HepG2 (cell line): ENCODE measurements at regions not wholly inside any gene's neighbourhood (a gene's known extent, or its start where the extent isn't known, plus 50 kb on each side); places are given as distances from the start of the nearest gene placed in this dataset.

Source experiments
- ATAC-seq: fragments of 200-7000 bp; cut with Tn5 transposase; 3 replicates; pipeline ENCODE4 v1.9.1; 2020; ENCODE audit warnings: mild to moderate bottlenecking, moderate library complexity
- BruUV-seq: library from RNA; stranded (reverse); fragments of 400-500 nt; replicated peaks from 2 replicates; lab custom pipeline; 2021; lab: Mats Ljungman, UMichigan
- CTCF ChIA-PET: fragments of 300-600 bp; formaldehyde crosslinking; extraction: SDS; loops from one replicate; lab custom pipeline; 2021; ENCODE audit warnings: low total read pairs, inconsistent platforms, low intra/inter-chr PET ratio; lab: Yijun Ruan, JAX
- POLR2A ChIA-PET: fragments of 350-600 bp; sonication (Branson Sonifier 250); formaldehyde crosslinking; loops from one replicate; lab custom pipeline; 2020; ENCODE audit warnings: antibody characterized with exemption, inconsistent platforms; lab: Yijun Ruan, JAX
- DNase-seq: peaks from one replicate; pipeline ENCODE4 v3.0.0-alpha.2; 2015; ENCODE audit warnings: low spot score
- FAIRE-seq: peaks from 3 replicates; lab custom pipeline; 2011; peaks lifted over from hg19 to GRCh38; lab: Jason Lieb, UNC
- H2AFZ ChIP-seq: one replicate; pipeline ENCODE4 v1.6.1; 2011; ENCODE audit warnings: low read length, inconsistent platforms
- H3K27ac ChIP-seq: fragments of 300-600 bp; 3 replicates; pipeline ENCODE4 v1.8.0; 2011; ENCODE audit warnings: mixed run types, mild to moderate bottlenecking, mixed read lengths, low read length, inconsistent platforms; ENCODE audit not compliant: insufficient read depth; ENCODE audit errors: extremely low read length
- H3K27me3 ChIP-seq, 2 experiments: fragments of 200-600 bp in 1 of 2; 2 replicates in 1 of 2; 3 replicates in 1 of 2; pipeline versions ENCODE4 v1.6.0 to v1.8.0; 2011; ENCODE audit warnings: low read length in 2 of 2, mild to moderate bottlenecking in 2 of 2, moderate library complexity in 2 of 2, inconsistent platforms in 1 of 2; ENCODE audit not compliant: insufficient read depth in 2 of 2, control insufficient read depth in 1 of 2
- H3K36me3 ChIP-seq, 2 experiments: fragments of 200-600 bp in 1 of 2; replicated peaks in 1 of 2; 2 replicates in 1 of 2; 3 replicates in 1 of 2; pipeline versions ENCODE4 v1.5.1 to v1.8.0; 2011; ENCODE audit warnings: low read length in 2 of 2, inconsistent platforms in 1 of 2; ENCODE audit not compliant: insufficient read depth in 2 of 2, control insufficient read depth in 1 of 2
- H3K4me1 ChIP-seq: 2 replicates; pipeline ENCODE4 v1.5.1; 2012; ENCODE audit warnings: low read length, inconsistent platforms; ENCODE audit not compliant: insufficient read depth
- H3K4me2 ChIP-seq: 2 replicates; pipeline ENCODE4 v1.6.0; 2011; ENCODE audit warnings: low read depth, low read length, inconsistent platforms
- H3K4me3 ChIP-seq, 3 experiments: fragments of 200-600 bp in 1 of 3; sonication (generic), shearing (Covaris generic) in 1 of 3; replicated peaks in 1 of 3; 2 replicates each; pipeline ENCODE4 v1.5.1; 2011 to 2016; ENCODE audit warnings: low read length in 3 of 3, inconsistent platforms in 2 of 3, low read depth in 2 of 3, mild to moderate bottlenecking in 2 of 3, control low read depth in 1 of 3, mixed read lengths in 1 of 3; ENCODE audit not compliant: insufficient read depth in 1 of 3
- H3K79me2 ChIP-seq: one replicate; pipeline ENCODE4 v1.6.1; 2011; ENCODE audit warnings: low read length, inconsistent platforms; ENCODE audit not compliant: insufficient read depth
- H3K9ac ChIP-seq: 2 replicates; pipeline ENCODE4 v1.6.0; 2011; ENCODE audit warnings: mild to moderate bottlenecking, low read depth, low read length, inconsistent platforms; ENCODE audit not compliant: insufficient read depth
- H3K9me3 ChIP-seq: 2 replicates; pipeline ENCODE4 v1.5.1; 2012; ENCODE audit warnings: mild to moderate bottlenecking, low read length
- H4K20me1 ChIP-seq: 2 replicates; pipeline ENCODE4 v1.6.0; 2011; ENCODE audit warnings: inconsistent platforms, mild to moderate bottlenecking, low read length, moderate library complexity; ENCODE audit not compliant: insufficient read depth
- POGK ChIP-seq: sonication (generic); formaldehyde crosslinking; conservative IDR thresholded peaks from 2 replicates; pipeline ENCODE4 v1.8.0; 2022; ENCODE audit warnings: mild to moderate bottlenecking, moderate library complexity, missing genetic modification reagents
- RFXANK ChIP-seq: IDR thresholded peaks from 2 replicates; pipeline ENCODE4 v1.6.1; 2016
- ZNF251 ChIP-seq: sonication (generic); formaldehyde crosslinking; IDR thresholded peaks from 2 replicates; pipeline ENCODE4 v1.9.0; 2021; ENCODE audit warnings: mild to moderate bottlenecking, missing genetic modification reagents
- ZNF281 ChIP-seq: sonication (generic); formaldehyde crosslinking; IDR thresholded peaks from 2 replicates; pipeline ENCODE4 v1.4.0; 2020; ENCODE audit warnings: missing genetic modification reagents, borderline replicate concordance
- ZSCAN20 ChIP-seq: sonication (generic); formaldehyde crosslinking; IDR thresholded peaks from 2 replicates; pipeline ENCODE4 v1.4.0; 2020; ENCODE audit warnings: missing genetic modification reagents, mild to moderate bottlenecking, borderline replicate concordance
- WGBS: methylation state at CpG from one replicate; pipeline ENCODE4 v1.1.6; 2017; ENCODE audit warnings: low lambda C conversion rate; 5-methylcytosine and 5-hydroxymethylcytosine counted together
- in situ Hi-C: cut with HindIII; loops from 2 replicates; pipeline ENCODE4 v1.10.0; 2017; ENCODE audit warnings: low pct_unique_long_range_greater_than_20kb; ENCODE audit not compliant: extremely low pct_ligation_motif_present
- intact Hi-C: fragments of 100-400 bp; cut with micrococcal nuclease; formaldehyde crosslinking; loops from one replicate; pipeline ENCODE4 v1.10.0; 2022; ENCODE audit not compliant: unreplicated experiment

- Histone ChIP-seq H3K79me2 (no peaks in the 10 kb centered on the region), H3K4me2 (no peak overlapping the region)
- no peak for FAIRE-seq
- CTCF ChIA-PET: no interaction called here
- no peak for TF ChIP-seq RFXANK (CRISPR knock-in tag)
- no peak for TF ChIP-seq POGK (CRISPR knock-in tag)
- TF ChIP-seq, all 625 proteins: peak for 0
- ATAC-seq (no peak), DNase-seq (no peak)
- H3K36me3 ChIP-seq: no peaks in the 10 kb centered on the region
- H3K9ac ChIP-seq: no peak overlapping the region
- in situ Hi-C loops: no loop called here
- no peaks in the 10 kb centered on the region for H3K9me3 ChIP-seq
- H4K20me1 ChIP-seq: no peaks in the 10 kb centered on the region
- peaks cover 25% of the 10 kb centered on the region for H3K4me1 ChIP-seq
- H3K27ac ChIP-seq: no peak overlapping the region
- no peaks in the 10 kb centered on the region for H3K27me3 ChIP-seq
- WGBS: 25% methylated on average over 7 of the region's 7 CpGs
- H2AFZ ChIP-seq: no peak overlapping the region
- intact Hi-C loops: no loop called here
- BruUV-seq: no TSS peak
- POLR2A ChIA-PET: no interaction called here
- H3K4me3 ChIP-seq: no peak overlapping the region
These were observed 250.7 kb upstream of the ZNF32 start for GRCh38 chr10:43899224-43899959.

GRCh38 chr10:43898592-43898991 lies 249.9 kb upstream of the ZNF32 start:
- Histone ChIP-seq H3K79me2 (no peaks in the 10 kb centered on the region), H2AFZ (no peak overlapping the region), H4K20me1 (no peaks in the 10 kb centered on the region), H3K4me1 (peaks cover 22% of the 10 kb centered on the region), H3K27me3 (peaks cover 0 to 3% of the 10 kb centered on the region in 2 experiments; a peak in 2 of 5 replicates), H3K4me2 (no peak overlapping the region), H3K27ac (no peak overlapping the region), H3K36me3 (no peaks in the 10 kb centered on the region), H3K4me3 (no peak overlapping the region), H3K9me3 (no peaks in the 10 kb centered on the region), H3K9ac (no peak overlapping the region)
- no peak for DNase-seq
- TF ChIP-seq ZNF251 (CRISPR knock-in tag) (no peak), ZNF281 (CRISPR knock-in tag) (no peak), ZSCAN20 (CRISPR knock-in tag) (no peak)
- in situ Hi-C loops: no loop called here
- ATAC-seq: no peak
- FAIRE-seq: no peak
- no TSS peak for BruUV-seq
- CTCF ChIA-PET: no interaction called here
- WGBS: 0% methylated on average over 2 of the region's 4 CpGs
- intact Hi-C loops: no loop called here
- POLR2A ChIA-PET: no interaction called here
